PFSK-1 (cell line): ENCODE measurements at regions not wholly inside any gene's neighbourhood (a gene's known extent, or its start where the extent isn't known, plus 50 kb on each side); places are given as distances from the start of the nearest gene placed in this dataset.

Experiments used
- FOXP2 ChIP-seq: optimal IDR thresholded peaks from 2 replicates; pipeline ENCODE3; 2011; ENCODE audit warnings: borderline replicate concordance, control low read depth, inconsistent platforms; ENCODE audit not compliant: insufficient read depth; ENCODE audit errors: extremely low read length, extremely low read depth
- POLR2AphosphoS5 ChIP-seq: IDR thresholded peaks from 2 replicates; pipeline ENCODE4 v1.6.1; 2012; ENCODE audit warnings: low read depth, mild to moderate bottlenecking, control low read depth, low read length, moderate library complexity
- SIN3A ChIP-seq: IDR thresholded peaks from 2 replicates; pipeline ENCODE4 v1.6.1; 2012; ENCODE audit warnings: mild to moderate bottlenecking, low read length, moderate library complexity, borderline replicate concordance; ENCODE audit not compliant: insufficient read depth
- TAF1 ChIP-seq: IDR thresholded peaks from 2 replicates; pipeline ENCODE4 v1.6.1; 2012; ENCODE audit warnings: low read length, control low read depth, borderline replicate concordance; ENCODE audit not compliant: insufficient read depth

DNA sequence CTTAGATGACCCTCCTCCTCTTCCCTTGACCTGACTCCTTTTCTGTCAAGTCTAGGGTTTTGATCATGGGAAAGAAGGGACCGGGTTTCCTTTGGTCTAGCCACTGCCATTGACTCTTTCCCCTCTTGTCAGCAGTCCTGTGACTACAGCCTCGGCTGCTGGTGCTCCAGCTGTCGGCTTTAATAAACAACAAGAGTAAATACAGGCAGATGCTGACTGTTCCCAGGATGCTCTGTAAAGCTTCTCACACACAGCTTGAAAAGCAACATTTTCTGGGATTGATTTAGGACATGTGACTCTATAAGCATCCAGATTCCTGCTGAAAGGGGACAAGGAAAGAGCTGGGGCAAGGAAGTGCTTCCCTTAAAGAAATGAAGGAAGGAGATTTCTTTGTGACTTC is 53.5 kb upstream of the CTTNBP2NL start:
- TF ChIP-seq POLR2AphosphoS5 (no peak), FOXP2 (no peak), SIN3A (no peak), TAF1 (no peak)
